IMR-90 (cell line): ENCODE measurements at regions not wholly inside any gene's neighbourhood (a gene's known extent, or its start where the extent isn't known, plus 50 kb on each side); places are given as distances from the start of the nearest gene placed in this dataset.

Experiments used
- ATAC-seq: fragments of 200-7000 bp; cut with Tn5 transposase; 2 replicates; pipeline ENCODE4 v1.9.1; 2020; ENCODE audit warnings: low read depth, mild to moderate bottlenecking, moderate library complexity
- BruUV-seq: library from RNA; stranded (reverse); fragments of 400-500 nt; replicated peaks from 2 replicates; lab custom pipeline; 2021; lab: Mats Ljungman, UMichigan
- CTCF ChIA-PET: fragments of 300-600 bp; formaldehyde crosslinking; extraction: SDS; loops from one replicate; lab custom pipeline; 2021; ENCODE audit warnings: antibody characterized with exemption; lab: Yijun Ruan, JAX
- POLR2A ChIA-PET: fragments of 300-600 bp; sonication (Branson Sonifier 250); formaldehyde crosslinking; loops from one replicate; lab custom pipeline; 2022; ENCODE audit warnings: antibody characterized with exemption; ENCODE audit not compliant: unreplicated experiment; lab: Charles Lee
- DNase-seq: peaks from one replicate; pipeline ENCODE4 v3.0.0; 2013
- H2AFZ ChIP-seq: replicated peaks from 2 replicates; pipeline ENCODE3; 2013; ENCODE audit warnings: low read length, mild to moderate bottlenecking; ENCODE audit not compliant: poor library complexity
- H2AK5ac ChIP-seq: 2 replicates; pipeline ENCODE4 v1.6.1; 2013; ENCODE audit warnings: low read depth, low read length, inconsistent platforms
- H2AK9ac ChIP-seq: replicated peaks from 2 replicates; pipeline ENCODE3; 2013; ENCODE audit warnings: mild to moderate bottlenecking, low read depth, low read length, moderate library complexity; ENCODE audit not compliant: poor library complexity
- H2BK120ac ChIP-seq: 2 replicates; pipeline ENCODE4 v1.6.1; 2013; ENCODE audit warnings: low read depth, low read length, inconsistent platforms
- H2BK15ac ChIP-seq: 3 replicates; pipeline ENCODE4 v1.6.1; 2013; ENCODE audit warnings: low read depth, low read length, inconsistent platforms
- H2BK20ac ChIP-seq: 2 replicates; pipeline ENCODE4 v1.6.1; 2013; ENCODE audit warnings: low read depth, mild to moderate bottlenecking, inconsistent platforms, low read length, moderate library complexity
- H2BK5ac ChIP-seq: 2 replicates; pipeline ENCODE4 v1.6.1; 2013; ENCODE audit warnings: mild to moderate bottlenecking, low read depth, low read length, inconsistent platforms; ENCODE audit not compliant: poor library complexity, severe bottlenecking
- H3K14ac ChIP-seq: replicated peaks from 2 replicates; pipeline ENCODE4 v1.6.1; 2013; ENCODE audit warnings: low read depth, low read length, inconsistent platforms
- H3K18ac ChIP-seq: 2 replicates; pipeline ENCODE4 v1.6.1; 2013; ENCODE audit warnings: low read depth, low read length, control low read depth
- H3K23ac ChIP-seq: 2 replicates; pipeline ENCODE4 v1.6.1; 2013; ENCODE audit warnings: low read depth, low read length, inconsistent platforms
- H3K27ac ChIP-seq: 2 replicates; pipeline ENCODE4 v1.5.1; 2013; ENCODE audit warnings: mild to moderate bottlenecking, control low read depth, low read length; ENCODE audit not compliant: insufficient read depth
- H3K27me3 ChIP-seq: 2 replicates; pipeline ENCODE4 v1.6.1; 2013; ENCODE audit warnings: low read length; ENCODE audit not compliant: control insufficient read depth, insufficient read depth
- H3K36me3 ChIP-seq: 2 replicates; pipeline ENCODE4 v1.6.1; 2013; ENCODE audit warnings: low read length, mixed read lengths; ENCODE audit not compliant: control insufficient read depth, insufficient read depth
- H3K4ac ChIP-seq: 2 replicates; pipeline ENCODE4 v1.6.1; 2013; ENCODE audit warnings: low read depth, low read length, inconsistent platforms
- H3K4me1 ChIP-seq: 2 replicates; pipeline ENCODE4 v1.6.1; 2013; ENCODE audit warnings: low read length, mixed read lengths; ENCODE audit not compliant: control insufficient read depth, insufficient read depth
- H3K4me2 ChIP-seq: 2 replicates; pipeline ENCODE4 v1.6.1; 2013; ENCODE audit warnings: low read depth, mild to moderate bottlenecking, control low read depth, low read length, moderate library complexity
- H3K4me3 ChIP-seq: 2 replicates; pipeline ENCODE4 v1.5.1; 2013; ENCODE audit warnings: low read depth, mild to moderate bottlenecking, control low read depth, low read length, moderate library complexity; ENCODE audit not compliant: insufficient read depth
- H3K56ac ChIP-seq: 2 replicates; pipeline ENCODE4 v1.6.1; 2013; ENCODE audit warnings: low read length, inconsistent platforms; ENCODE audit not compliant: insufficient read depth; ENCODE audit errors: extremely low read depth
- H3K79me1 ChIP-seq, 2 experiments: 2 replicates each; pipeline ENCODE4 v1.6.1; 2013; ENCODE audit warnings: low read length in 2 of 2, inconsistent platforms in 1 of 2, low read depth in 1 of 2
- H3K9ac ChIP-seq: 2 replicates; pipeline ENCODE4 v1.6.1; 2013; ENCODE audit warnings: low read depth, low read length, control low read depth
- H3K9me1 ChIP-seq: 2 replicates; pipeline ENCODE4 v1.6.1; 2013; ENCODE audit warnings: low read length, inconsistent platforms; ENCODE audit not compliant: insufficient read depth
- H3K9me3 ChIP-seq: 2 replicates; pipeline ENCODE4 v1.6.1; 2013; ENCODE audit warnings: low read length; ENCODE audit not compliant: control insufficient read depth, insufficient read depth
- H4K20me1 ChIP-seq: 2 replicates; pipeline ENCODE4 v1.6.1; 2013; ENCODE audit warnings: low read length, inconsistent platforms; ENCODE audit not compliant: insufficient read depth
- H4K5ac ChIP-seq: 2 replicates; pipeline ENCODE4 v1.6.1; 2013; ENCODE audit warnings: mild to moderate bottlenecking, low read depth, low read length, control low read depth
- H4K8ac ChIP-seq, 2 experiments: 2 replicates each; pipeline ENCODE4 v1.6.1; 2013; ENCODE audit warnings: low read depth in 2 of 2, low read length in 2 of 2, control low read depth in 1 of 2, inconsistent platforms in 1 of 2
- H4K91ac ChIP-seq: 2 replicates; pipeline ENCODE4 v1.6.1; 2013; ENCODE audit warnings: low read depth, low read length, inconsistent platforms; ENCODE audit not compliant: insufficient read depth
- BHLHE40 ChIP-seq: fragments of 150-350 bp; IDR thresholded peaks from 2 replicates; pipeline ENCODE4 v1.6.1; 2016; ENCODE audit warnings: mild to moderate bottlenecking, low read depth, low read length
- CEBPB ChIP-seq: IDR thresholded peaks from 2 replicates; pipeline ENCODE4 v1.6.1; 2012; ENCODE audit warnings: low read depth, low read length, improper control_type of control experiment
- CHD1 ChIP-seq: IDR thresholded peaks from 2 replicates; pipeline ENCODE4 v1.6.1; 2012; ENCODE audit warnings: low read depth, low read length, improper control_type of control experiment
- FOS ChIP-seq: fragments of 150-350 bp; IDR thresholded peaks from 2 replicates; pipeline ENCODE4 v1.6.1; 2016; ENCODE audit warnings: low read depth, low read length
- MAFK ChIP-seq: IDR thresholded peaks from 2 replicates; pipeline ENCODE4 v1.6.1; 2012; ENCODE audit warnings: low read depth, low read length, improper control_type of control experiment
- MAZ ChIP-seq: IDR thresholded peaks from 2 replicates; pipeline ENCODE4 v1.6.1; 2012; ENCODE audit warnings: low read depth, mild to moderate bottlenecking, low read length, improper control_type of control experiment, moderate library complexity, borderline replicate concordance
- MXI1 ChIP-seq: IDR thresholded peaks from 2 replicates; pipeline ENCODE4 v1.6.1; 2012; ENCODE audit warnings: low read depth, mild to moderate bottlenecking, low read length, moderate library complexity, borderline replicate concordance
- NFE2L2 ChIP-seq: fragments of 150-350 bp; IDR thresholded peaks from 2 replicates; pipeline ENCODE4 v1.6.1; 2016; ENCODE audit warnings: low read depth, mild to moderate bottlenecking, low read length
- POLR2A ChIP-seq: IDR thresholded peaks from 2 replicates; pipeline ENCODE4 v1.6.1; 2012; ENCODE audit warnings: mild to moderate bottlenecking, low read depth, low read length
- RAD21 ChIP-seq: IDR thresholded peaks from 2 replicates; pipeline ENCODE4 v1.6.1; 2012; ENCODE audit warnings: low read length, improper control_type of control experiment
- RCOR1 ChIP-seq: IDR thresholded peaks from 2 replicates; pipeline ENCODE4 v1.6.1; 2012; ENCODE audit warnings: mild to moderate bottlenecking, low read length, improper control_type of control experiment; ENCODE audit not compliant: insufficient replicate concordance
- RFX5 ChIP-seq: IDR thresholded peaks from 2 replicates; pipeline ENCODE4 v1.8.0; 2012; ENCODE audit warnings: low read depth, mild to moderate bottlenecking, low read length, moderate library complexity
- SMC3 ChIP-seq: fragments of 150-350 bp; IDR thresholded peaks from 2 replicates; pipeline ENCODE4 v1.6.1; 2016; ENCODE audit warnings: low read depth, mild to moderate bottlenecking, antibody characterized with exemption, low read length, moderate library complexity
- USF2 ChIP-seq: fragments of 150-350 bp; IDR thresholded peaks from 2 replicates; pipeline ENCODE4 v1.6.1; 2017; ENCODE audit warnings: mild to moderate bottlenecking, antibody characterized with exemption, low read length, low read depth
- WGBS, 2 experiments: methylation state at CpG; one replicate each; pipeline versions ENCODE4 v1.1.5 to v1.1.7; 2013; ENCODE audit warnings: missing lambda C conversion rate in 2 of 2; ENCODE audit not compliant: insufficient read length in 1 of 2; ENCODE audit errors: extremely low coverage in 2 of 2; 5-methylcytosine and 5-hydroxymethylcytosine counted together
- dilution Hi-C: fragments of 300-500 bp; cut with HindIII; formaldehyde crosslinking; loops from one replicate; pipeline ENCODE4 v1.14.3; 2018; ENCODE audit warnings: low sequenced_read_pairs; ENCODE audit not compliant: unreplicated experiment
- in situ Hi-C: fragments of 300-500 bp; cut with MboI; formaldehyde crosslinking; loops from 3 replicates; pipeline ENCODE4 v1.14.3; 2019; ENCODE audit warnings: low sequenced_read_pairs, inconsistent platforms, mixed read lengths
- intact Hi-C: fragments of 100-400 bp; cut with micrococcal nuclease; formaldehyde crosslinking; loops from 2 replicates; pipeline ENCODE4 v1.10.0; 2022
- TF ChIP-seq, protein P1 (sequence below): fragments of 150-350 bp; IDR thresholded peaks from 2 replicates; pipeline ENCODE4 v1.6.1; 2016; ENCODE audit warnings: low read depth, mild to moderate bottlenecking, low read length, moderate library complexity, borderline replicate concordance

DNA sequence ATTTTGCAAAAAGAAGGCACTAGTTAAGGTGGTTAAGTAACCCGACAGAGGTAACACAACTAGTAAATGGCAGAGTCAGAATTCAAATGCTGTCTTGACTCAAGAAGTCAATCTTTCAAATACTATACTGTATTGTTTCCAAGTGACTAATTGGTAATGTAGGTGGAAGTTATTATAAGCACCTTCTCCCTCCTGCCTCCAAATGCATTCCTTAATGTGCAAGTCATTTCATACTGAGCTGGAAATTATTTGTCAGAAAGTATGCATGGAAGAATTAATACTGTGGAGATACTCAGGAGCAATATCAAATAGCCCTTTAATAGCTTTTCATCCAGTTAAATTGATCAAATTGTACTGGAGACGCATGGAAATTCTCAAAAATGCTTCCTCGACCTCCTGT lies 579.1 kb downstream of the DOK5 start:
- Histone ChIP-seq H3K27me3 (no peaks in the 10 kb centered on the region), H2BK120ac (no peak overlapping the region), H2BK20ac (no peak overlapping the region), H3K9ac (no peak overlapping the region), H3K79me1 (no peaks in the 10 kb centered on the region), H3K27ac (no peak overlapping the region), H4K20me1 (no peaks in the 10 kb centered on the region), H2AK5ac (no peak overlapping the region), H3K9me1 (no peaks in the 10 kb centered on the region), H3K56ac (no peak overlapping the region), H3K4me1 (no peaks in the 10 kb centered on the region), H4K8ac (no peak overlapping the region), H4K91ac (no peak overlapping the region), H3K36me3 (no peaks in the 10 kb centered on the region), H3K4me3 (no peak overlapping the region), H3K9me3 (peaks cover 6% of the 10 kb centered on the region), H3K4me2 (no peak overlapping the region), H4K5ac (no peak overlapping the region), H3K18ac (no peak overlapping the region), H2BK5ac (no peak overlapping the region), H3K4ac (no peak overlapping the region), H2BK15ac (no peak overlapping the region), H2AFZ (no peak overlapping the region), H3K14ac (no peak overlapping the region), H3K23ac (no peak overlapping the region), H2AK9ac (no peak overlapping the region)
- no TSS peak for BruUV-seq
- DNase-seq = no peak
- in situ Hi-C loops = no loop called here
- ChIA-PET POLR2A (no interaction called here), CTCF (no interaction called here)
- intact Hi-C loops = no loop called here
- dilution Hi-C loops = no loop called here
- TF ChIP-seq USF2 = no peak
- no peak for TF ChIP-seq RCOR1
- no peak for TF ChIP-seq RFX5
- no peak for TF ChIP-seq CEBPB
- no peak for TF ChIP-seq POLR2A
- TF ChIP-seq MXI1 = no peak
- TF ChIP-seq MAZ = no peak
- TF ChIP-seq, protein P1, sequence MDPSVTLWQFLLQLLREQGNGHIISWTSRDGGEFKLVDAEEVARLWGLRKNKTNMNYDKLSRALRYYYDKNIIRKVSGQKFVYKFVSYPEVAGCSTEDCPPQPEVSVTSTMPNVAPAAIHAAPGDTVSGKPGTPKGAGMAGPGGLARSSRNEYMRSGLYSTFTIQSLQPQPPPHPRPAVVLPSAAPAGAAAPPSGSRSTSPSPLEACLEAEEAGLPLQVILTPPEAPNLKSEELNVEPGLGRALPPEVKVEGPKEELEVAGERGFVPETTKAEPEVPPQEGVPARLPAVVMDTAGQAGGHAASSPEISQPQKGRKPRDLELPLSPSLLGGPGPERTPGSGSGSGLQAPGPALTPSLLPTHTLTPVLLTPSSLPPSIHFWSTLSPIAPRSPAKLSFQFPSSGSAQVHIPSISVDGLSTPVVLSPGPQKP = no peak
- TF ChIP-seq NFE2L2 = no peak
- TF ChIP-seq RAD21 = no peak
- TF ChIP-seq FOS = no peak
- TF ChIP-seq BHLHE40 = no peak
- TF ChIP-seq CHD1 = no peak
- TF ChIP-seq MAFK = no peak
- TF ChIP-seq SMC3 = no peak
- WGBS, 2 experiments = no CpG with 5 or more reads among the region's 3 CpGs
- ATAC-seq = no peak
